ENCODE measurements at regions not wholly inside any gene's neighbourhood (a gene's known extent, or its start where the extent isn't known, plus 50 kb on each side); places are given as distances from the start of the nearest gene placed in this dataset.

- in situ Hi-C loops (cut with MboI; ENCODE audit: low sequenced_read_pairs, unreplicated experiment), result no loop called here
- TF ChIP-seq CTCF (IDR thresholded peaks at IDR 0.05; ENCODE audit: borderline replicate concordance, control extremely low read depth, extremely low read depth, insufficient read depth, missing control alignments), result no peak
- no peak for DNase-seq (ENCODE audit: low spot score)
These were observed 145.7 kb upstream of the KCNH8 start for GRCh38 chr3:19002606-19003005.

GRCh38 chr3:18998069-18998468 is 150.2 kb upstream of the KCNH8 start:
- in situ Hi-C loops (cut with MboI; ENCODE audit: low sequenced_read_pairs, unreplicated experiment), result no loop called here
- TF ChIP-seq CTCF (IDR thresholded peaks at IDR 0.05; ENCODE audit: borderline replicate concordance, control extremely low read depth, extremely low read depth, insufficient read depth, missing control alignments), result no peak
- no peak for DNase-seq (ENCODE audit: low spot score)

- no peak for DNase-seq (ENCODE audit: low spot score)
- in situ Hi-C loops (cut with MboI; ENCODE audit: low sequenced_read_pairs, unreplicated experiment), result no loop called here
- TF ChIP-seq CTCF (IDR thresholded peaks at IDR 0.05; ENCODE audit: borderline replicate concordance, control extremely low read depth, extremely low read depth, insufficient read depth, missing control alignments), result no peak
These were observed 155.6 kb upstream of the KCNH8 start for GRCh38 chr3:18992709-18993108.

- in situ Hi-C loops (cut with MboI; ENCODE audit: low sequenced_read_pairs, unreplicated experiment), result no loop called here
- no peak for DNase-seq (ENCODE audit: low spot score)
- TF ChIP-seq CTCF (IDR thresholded peaks at IDR 0.05; ENCODE audit: borderline replicate concordance, control extremely low read depth, extremely low read depth, insufficient read depth, missing control alignments), result no peak
These were observed 159.0 kb upstream of the KCNH8 start for GRCh38 chr3:18989237-18989795.

- in situ Hi-C loops (cut with MboI; ENCODE audit: low sequenced_read_pairs, unreplicated experiment), result no loop called here
- DNase-seq (ENCODE audit: low spot score), result no peak
- TF ChIP-seq CTCF (IDR thresholded peaks at IDR 0.05; ENCODE audit: borderline replicate concordance, control extremely low read depth, extremely low read depth, insufficient read depth, missing control alignments), result peak; percentile 24
These were observed 159.6 kb upstream of the KCNH8 start for GRCh38 chr3:18988614-18989229.

- DNase-seq (ENCODE audit: low spot score), result no peak
- in situ Hi-C loops (cut with MboI; ENCODE audit: low sequenced_read_pairs, unreplicated experiment), result no loop called here
- TF ChIP-seq CTCF (IDR thresholded peaks at IDR 0.05; ENCODE audit: borderline replicate concordance, control extremely low read depth, extremely low read depth, insufficient read depth, missing control alignments), result no peak
These were observed 160.4 kb upstream of the KCNH8 start for GRCh38 chr3:18987862-18988447.

Measured in GM13976 (cell line).